GM23338 (cell line): ENCODE measurements at regions not wholly inside any gene's neighbourhood (a gene's known extent, or its start where the extent isn't known, plus 50 kb on each side); places are given as distances from the start of the nearest gene placed in this dataset.

Experiments used
- ATAC-seq: fragments of 200-7000 bp; cut with Tn5 transposase; 3 replicates; pipeline ENCODE4 v1.9.1; 2020
- DNase-seq: peaks from one replicate; pipeline ENCODE4 v3.0.0-alpha.2; 2015; ENCODE audit warnings: low spot score
- H2AFZ ChIP-seq: fragments of 200-600 bp; sonication (generic); 2 replicates; pipeline ENCODE4 v1.8.0; 2016; ENCODE audit warnings: antibody characterized with exemption, mild to moderate bottlenecking, moderate library complexity
- H3F3A ChIP-seq: fragments of 200-600 bp; sonication (generic); replicated peaks from 2 replicates; pipeline ENCODE4 v1.8.0; 2017; ENCODE audit warnings: antibody characterized with exemption, mixed run types, low read depth
- H3K27ac ChIP-seq: fragments of 200-600 bp; sonication (generic); 2 replicates; pipeline ENCODE4 v1.6.1; 2016; ENCODE audit warnings: low read depth
- H3K27me3 ChIP-seq: fragments of 200-600 bp; sonication (generic); 2 replicates; pipeline ENCODE4 v1.8.0; 2016; ENCODE audit warnings: mild to moderate bottlenecking, mixed run types, moderate library complexity; ENCODE audit not compliant: insufficient read depth
- H3K36me3 ChIP-seq: fragments of 200-600 bp; sonication (generic); 2 replicates; pipeline ENCODE4 v1.8.0; 2016; ENCODE audit warnings: mild to moderate bottlenecking; ENCODE audit not compliant: insufficient read depth
- H3K4me1 ChIP-seq: fragments of 200-600 bp; sonication (generic); 2 replicates; pipeline ENCODE4 v1.8.0; 2016; ENCODE audit warnings: mild to moderate bottlenecking, moderate library complexity; ENCODE audit not compliant: insufficient read depth
- H3K4me2 ChIP-seq: fragments of 200-600 bp; sonication (generic); 2 replicates; pipeline ENCODE4 v1.7.1; 2017; ENCODE audit warnings: mixed run types
- H3K4me3 ChIP-seq: fragments of 200-600 bp; sonication (generic); 2 replicates; pipeline ENCODE4 v1.6.1; 2016; ENCODE audit warnings: mixed run types
- H3K79me2 ChIP-seq: fragments of 200-600 bp; sonication (generic); replicated peaks from 2 replicates; pipeline ENCODE4 v1.8.0; 2017; ENCODE audit warnings: mild to moderate bottlenecking; ENCODE audit not compliant: insufficient read depth
- H3K9me2 ChIP-seq: fragments of 200-600 bp; sonication (generic); 2 replicates; pipeline ENCODE4 v1.8.0; 2017; ENCODE audit not compliant: insufficient read depth
- H4K20me1 ChIP-seq: fragments of 200-600 bp; sonication (generic); replicated peaks from 2 replicates; pipeline ENCODE4 v1.8.0; 2017; ENCODE audit warnings: mild to moderate bottlenecking; ENCODE audit not compliant: insufficient read depth
- H3K27ac Mint-ChIP-seq: 2 replicates; pipeline ENCODE4 v1.8.0; 2020; ENCODE audit warnings: inconsistent platforms, mild to moderate bottlenecking, moderate library complexity, mixed read lengths
- H3K27me3 Mint-ChIP-seq: 3 replicates; pipeline ENCODE4 v1.8.0; 2022; ENCODE audit warnings: low read depth, mild to moderate bottlenecking, moderate library complexity, mixed read lengths, inconsistent platforms; ENCODE audit not compliant: insufficient read depth, poor library complexity
- H3K36me3 Mint-ChIP-seq: 3 replicates; pipeline ENCODE4 v1.8.0; 2021; ENCODE audit warnings: low read depth, mild to moderate bottlenecking, inconsistent platforms, moderate library complexity, mixed read lengths
- H3K4me1 Mint-ChIP-seq: 3 replicates; pipeline ENCODE4 v1.8.0; 2020; ENCODE audit warnings: mild to moderate bottlenecking, inconsistent platforms, mixed read lengths
- H3K4me3 Mint-ChIP-seq: 3 replicates; pipeline ENCODE4 v1.8.0; 2021; ENCODE audit warnings: moderate library complexity, mild to moderate bottlenecking, inconsistent platforms, mixed read lengths
- H3K9me3 Mint-ChIP-seq: 3 replicates; pipeline ENCODE4 v1.8.0; 2020; ENCODE audit warnings: moderate library complexity, mild to moderate bottlenecking, inconsistent platforms, mixed read lengths
- CREB1 ChIP-seq: fragments of 250-450 bp; sonication (Bioruptor Pico); IDR thresholded peaks from 2 replicates; pipeline ENCODE4 v1.5.0; 2020; ENCODE audit warnings: low read depth, mild to moderate bottlenecking, moderate library complexity
- EZH2 ChIP-seq: fragments of 200-600 bp; sonication (generic); IDR thresholded peaks from one replicate; pipeline ENCODE4 v1.8.0; 2017; ENCODE audit warnings: antibody characterized with exemption, mild to moderate bottlenecking, low read depth; ENCODE audit not compliant: unreplicated experiment
- EZH2phosphoT487 ChIP-seq: fragments of 200-600 bp; sonication (generic); IDR thresholded peaks from one replicate; pipeline ENCODE4 v1.8.1; 2018; ENCODE audit warnings: antibody characterized with exemption; ENCODE audit not compliant: unreplicated experiment
- JUNB ChIP-seq: IDR thresholded peaks from one replicate; pipeline ENCODE4 v1.6.1; 2016; ENCODE audit warnings: antibody characterized with exemption; ENCODE audit not compliant: unreplicated experiment
- NANOG ChIP-seq: IDR thresholded peaks from 2 replicates; pipeline ENCODE4 v1.6.1; 2016; ENCODE audit warnings: antibody characterized with exemption, borderline replicate concordance
- POLR2AphosphoS5 ChIP-seq: IDR thresholded peaks from 2 replicates; pipeline ENCODE4 v1.6.1; 2016; ENCODE audit warnings: antibody characterized with exemption, low read depth
- STAT1 ChIP-seq: IDR thresholded peaks from one replicate; pipeline ENCODE4 v1.6.1; 2016; ENCODE audit warnings: antibody characterized with exemption; ENCODE audit not compliant: unreplicated experiment
- ZNF114 ChIP-seq: fragments of 250-450 bp; sonication (Bioruptor Pico); IDR thresholded peaks from 2 replicates; pipeline ENCODE4 v1.5.0; 2020; ENCODE audit warnings: mild to moderate bottlenecking, moderate library complexity
- ZNF331 ChIP-seq: fragments of 250-450 bp; sonication (Bioruptor Pico); IDR thresholded peaks from 2 replicates; pipeline ENCODE4 v1.5.0; 2020; ENCODE audit warnings: low read depth, mild to moderate bottlenecking, moderate library complexity
- TF ChIP-seq, protein P1 (sequence below): IDR thresholded peaks from 2 replicates; pipeline ENCODE4 v1.6.1; 2016; ENCODE audit warnings: antibody characterized with exemption
- TF ChIP-seq, protein P2 (sequence below), 2 experiments: fragments of 200-600 bp in 1 of 2; sonication (generic) in 1 of 2; conservative IDR thresholded peaks; 2 replicates each; pipeline versions ENCODE4 v1.5.1 to v1.6.1; 2016 to 2017; ENCODE audit warnings: antibody characterized with exemption in 2 of 2, low read depth in 2 of 2, mild to moderate bottlenecking in 2 of 2, moderate library complexity in 1 of 2
- TF ChIP-seq, protein P3 (sequence below): IDR thresholded peaks from one replicate; pipeline ENCODE4 v1.6.1; 2018; ENCODE audit warnings: antibody characterized with exemption; ENCODE audit not compliant: unreplicated experiment
- TF ChIP-seq, protein P4 (sequence below): fragments of 250-450 bp; sonication (Bioruptor Pico); IDR thresholded peaks from 2 replicates; pipeline ENCODE4 v1.5.0; 2020; ENCODE audit warnings: mild to moderate bottlenecking, moderate library complexity

DNA sequence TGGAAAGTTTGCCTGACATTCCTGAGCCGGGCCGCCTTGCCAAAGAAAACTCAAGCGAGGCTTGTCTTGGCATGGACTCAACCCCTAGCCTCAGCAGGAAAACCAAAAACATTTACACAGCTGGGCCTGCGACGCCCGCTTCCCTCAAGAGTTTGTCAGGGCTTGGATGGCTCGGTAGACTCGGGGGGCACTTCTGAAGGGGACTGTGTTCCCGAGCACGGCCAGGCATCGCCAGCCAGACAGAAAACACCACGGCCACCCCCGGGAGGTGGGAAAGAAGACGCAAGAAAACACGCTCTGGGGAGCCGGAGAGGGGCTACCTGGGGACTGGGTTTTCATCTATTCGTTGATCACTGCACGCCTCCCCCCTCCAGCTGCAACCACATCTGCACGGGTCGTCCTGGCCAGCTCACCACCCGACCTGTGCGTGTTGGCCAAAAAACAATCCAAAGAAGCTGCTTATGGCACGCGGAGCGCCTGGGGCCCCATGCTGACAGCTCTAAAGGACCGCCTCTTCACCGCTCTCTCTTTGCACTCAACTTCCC is 380.7 kb downstream of the MN1 start:
- Mint-ChIP-seq H3K27me3 (peaks cover 17% of the 10 kb centered on the region), H3K4me3 (no peak overlapping the region), H3K4me1 (peaks cover 23% of the 10 kb centered on the region), H3K9me3 (peaks cover 3% of the 10 kb centered on the region; the same call in 2 of the 3 replicates), H3K36me3 (no peaks in the 10 kb centered on the region), H3K27ac (no peak overlapping the region)
- ATAC-seq (no peak), DNase-seq (no peak)
- TF ChIP-seq, protein P1, sequence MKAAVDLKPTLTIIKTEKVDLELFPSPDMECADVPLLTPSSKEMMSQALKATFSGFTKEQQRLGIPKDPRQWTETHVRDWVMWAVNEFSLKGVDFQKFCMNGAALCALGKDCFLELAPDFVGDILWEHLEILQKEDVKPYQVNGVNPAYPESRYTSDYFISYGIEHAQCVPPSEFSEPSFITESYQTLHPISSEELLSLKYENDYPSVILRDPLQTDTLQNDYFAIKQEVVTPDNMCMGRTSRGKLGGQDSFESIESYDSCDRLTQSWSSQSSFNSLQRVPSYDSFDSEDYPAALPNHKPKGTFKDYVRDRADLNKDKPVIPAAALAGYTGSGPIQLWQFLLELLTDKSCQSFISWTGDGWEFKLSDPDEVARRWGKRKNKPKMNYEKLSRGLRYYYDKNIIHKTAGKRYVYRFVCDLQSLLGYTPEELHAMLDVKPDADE = no peak
- no peak for TF ChIP-seq ZNF114 (CRISPR knock-in tag)
- no peak for TF ChIP-seq JUNB
- no peak for TF ChIP-seq POLR2AphosphoS5
- no peak for TF ChIP-seq ZNF331
- no peak for TF ChIP-seq NANOG
- TF ChIP-seq, protein P2, sequence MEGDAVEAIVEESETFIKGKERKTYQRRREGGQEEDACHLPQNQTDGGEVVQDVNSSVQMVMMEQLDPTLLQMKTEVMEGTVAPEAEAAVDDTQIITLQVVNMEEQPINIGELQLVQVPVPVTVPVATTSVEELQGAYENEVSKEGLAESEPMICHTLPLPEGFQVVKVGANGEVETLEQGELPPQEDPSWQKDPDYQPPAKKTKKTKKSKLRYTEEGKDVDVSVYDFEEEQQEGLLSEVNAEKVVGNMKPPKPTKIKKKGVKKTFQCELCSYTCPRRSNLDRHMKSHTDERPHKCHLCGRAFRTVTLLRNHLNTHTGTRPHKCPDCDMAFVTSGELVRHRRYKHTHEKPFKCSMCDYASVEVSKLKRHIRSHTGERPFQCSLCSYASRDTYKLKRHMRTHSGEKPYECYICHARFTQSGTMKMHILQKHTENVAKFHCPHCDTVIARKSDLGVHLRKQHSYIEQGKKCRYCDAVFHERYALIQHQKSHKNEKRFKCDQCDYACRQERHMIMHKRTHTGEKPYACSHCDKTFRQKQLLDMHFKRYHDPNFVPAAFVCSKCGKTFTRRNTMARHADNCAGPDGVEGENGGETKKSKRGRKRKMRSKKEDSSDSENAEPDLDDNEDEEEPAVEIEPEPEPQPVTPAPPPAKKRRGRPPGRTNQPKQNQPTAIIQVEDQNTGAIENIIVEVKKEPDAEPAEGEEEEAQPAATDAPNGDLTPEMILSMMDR (conservative IDR thresholded peaks at IDR 0.05; ENCODE audit: low read depth in 2 of 2) = no peak
- TF ChIP-seq, protein P3, sequence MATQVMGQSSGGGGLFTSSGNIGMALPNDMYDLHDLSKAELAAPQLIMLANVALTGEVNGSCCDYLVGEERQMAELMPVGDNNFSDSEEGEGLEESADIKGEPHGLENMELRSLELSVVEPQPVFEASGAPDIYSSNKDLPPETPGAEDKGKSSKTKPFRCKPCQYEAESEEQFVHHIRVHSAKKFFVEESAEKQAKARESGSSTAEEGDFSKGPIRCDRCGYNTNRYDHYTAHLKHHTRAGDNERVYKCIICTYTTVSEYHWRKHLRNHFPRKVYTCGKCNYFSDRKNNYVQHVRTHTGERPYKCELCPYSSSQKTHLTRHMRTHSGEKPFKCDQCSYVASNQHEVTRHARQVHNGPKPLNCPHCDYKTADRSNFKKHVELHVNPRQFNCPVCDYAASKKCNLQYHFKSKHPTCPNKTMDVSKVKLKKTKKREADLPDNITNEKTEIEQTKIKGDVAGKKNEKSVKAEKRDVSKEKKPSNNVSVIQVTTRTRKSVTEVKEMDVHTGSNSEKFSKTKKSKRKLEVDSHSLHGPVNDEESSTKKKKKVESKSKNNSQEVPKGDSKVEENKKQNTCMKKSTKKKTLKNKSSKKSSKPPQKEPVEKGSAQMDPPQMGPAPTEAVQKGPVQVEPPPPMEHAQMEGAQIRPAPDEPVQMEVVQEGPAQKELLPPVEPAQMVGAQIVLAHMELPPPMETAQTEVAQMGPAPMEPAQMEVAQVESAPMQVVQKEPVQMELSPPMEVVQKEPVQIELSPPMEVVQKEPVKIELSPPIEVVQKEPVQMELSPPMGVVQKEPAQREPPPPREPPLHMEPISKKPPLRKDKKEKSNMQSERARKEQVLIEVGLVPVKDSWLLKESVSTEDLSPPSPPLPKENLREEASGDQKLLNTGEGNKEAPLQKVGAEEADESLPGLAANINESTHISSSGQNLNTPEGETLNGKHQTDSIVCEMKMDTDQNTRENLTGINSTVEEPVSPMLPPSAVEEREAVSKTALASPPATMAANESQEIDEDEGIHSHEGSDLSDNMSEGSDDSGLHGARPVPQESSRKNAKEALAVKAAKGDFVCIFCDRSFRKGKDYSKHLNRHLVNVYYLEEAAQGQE = no peak
- TF ChIP-seq, protein P4, sequence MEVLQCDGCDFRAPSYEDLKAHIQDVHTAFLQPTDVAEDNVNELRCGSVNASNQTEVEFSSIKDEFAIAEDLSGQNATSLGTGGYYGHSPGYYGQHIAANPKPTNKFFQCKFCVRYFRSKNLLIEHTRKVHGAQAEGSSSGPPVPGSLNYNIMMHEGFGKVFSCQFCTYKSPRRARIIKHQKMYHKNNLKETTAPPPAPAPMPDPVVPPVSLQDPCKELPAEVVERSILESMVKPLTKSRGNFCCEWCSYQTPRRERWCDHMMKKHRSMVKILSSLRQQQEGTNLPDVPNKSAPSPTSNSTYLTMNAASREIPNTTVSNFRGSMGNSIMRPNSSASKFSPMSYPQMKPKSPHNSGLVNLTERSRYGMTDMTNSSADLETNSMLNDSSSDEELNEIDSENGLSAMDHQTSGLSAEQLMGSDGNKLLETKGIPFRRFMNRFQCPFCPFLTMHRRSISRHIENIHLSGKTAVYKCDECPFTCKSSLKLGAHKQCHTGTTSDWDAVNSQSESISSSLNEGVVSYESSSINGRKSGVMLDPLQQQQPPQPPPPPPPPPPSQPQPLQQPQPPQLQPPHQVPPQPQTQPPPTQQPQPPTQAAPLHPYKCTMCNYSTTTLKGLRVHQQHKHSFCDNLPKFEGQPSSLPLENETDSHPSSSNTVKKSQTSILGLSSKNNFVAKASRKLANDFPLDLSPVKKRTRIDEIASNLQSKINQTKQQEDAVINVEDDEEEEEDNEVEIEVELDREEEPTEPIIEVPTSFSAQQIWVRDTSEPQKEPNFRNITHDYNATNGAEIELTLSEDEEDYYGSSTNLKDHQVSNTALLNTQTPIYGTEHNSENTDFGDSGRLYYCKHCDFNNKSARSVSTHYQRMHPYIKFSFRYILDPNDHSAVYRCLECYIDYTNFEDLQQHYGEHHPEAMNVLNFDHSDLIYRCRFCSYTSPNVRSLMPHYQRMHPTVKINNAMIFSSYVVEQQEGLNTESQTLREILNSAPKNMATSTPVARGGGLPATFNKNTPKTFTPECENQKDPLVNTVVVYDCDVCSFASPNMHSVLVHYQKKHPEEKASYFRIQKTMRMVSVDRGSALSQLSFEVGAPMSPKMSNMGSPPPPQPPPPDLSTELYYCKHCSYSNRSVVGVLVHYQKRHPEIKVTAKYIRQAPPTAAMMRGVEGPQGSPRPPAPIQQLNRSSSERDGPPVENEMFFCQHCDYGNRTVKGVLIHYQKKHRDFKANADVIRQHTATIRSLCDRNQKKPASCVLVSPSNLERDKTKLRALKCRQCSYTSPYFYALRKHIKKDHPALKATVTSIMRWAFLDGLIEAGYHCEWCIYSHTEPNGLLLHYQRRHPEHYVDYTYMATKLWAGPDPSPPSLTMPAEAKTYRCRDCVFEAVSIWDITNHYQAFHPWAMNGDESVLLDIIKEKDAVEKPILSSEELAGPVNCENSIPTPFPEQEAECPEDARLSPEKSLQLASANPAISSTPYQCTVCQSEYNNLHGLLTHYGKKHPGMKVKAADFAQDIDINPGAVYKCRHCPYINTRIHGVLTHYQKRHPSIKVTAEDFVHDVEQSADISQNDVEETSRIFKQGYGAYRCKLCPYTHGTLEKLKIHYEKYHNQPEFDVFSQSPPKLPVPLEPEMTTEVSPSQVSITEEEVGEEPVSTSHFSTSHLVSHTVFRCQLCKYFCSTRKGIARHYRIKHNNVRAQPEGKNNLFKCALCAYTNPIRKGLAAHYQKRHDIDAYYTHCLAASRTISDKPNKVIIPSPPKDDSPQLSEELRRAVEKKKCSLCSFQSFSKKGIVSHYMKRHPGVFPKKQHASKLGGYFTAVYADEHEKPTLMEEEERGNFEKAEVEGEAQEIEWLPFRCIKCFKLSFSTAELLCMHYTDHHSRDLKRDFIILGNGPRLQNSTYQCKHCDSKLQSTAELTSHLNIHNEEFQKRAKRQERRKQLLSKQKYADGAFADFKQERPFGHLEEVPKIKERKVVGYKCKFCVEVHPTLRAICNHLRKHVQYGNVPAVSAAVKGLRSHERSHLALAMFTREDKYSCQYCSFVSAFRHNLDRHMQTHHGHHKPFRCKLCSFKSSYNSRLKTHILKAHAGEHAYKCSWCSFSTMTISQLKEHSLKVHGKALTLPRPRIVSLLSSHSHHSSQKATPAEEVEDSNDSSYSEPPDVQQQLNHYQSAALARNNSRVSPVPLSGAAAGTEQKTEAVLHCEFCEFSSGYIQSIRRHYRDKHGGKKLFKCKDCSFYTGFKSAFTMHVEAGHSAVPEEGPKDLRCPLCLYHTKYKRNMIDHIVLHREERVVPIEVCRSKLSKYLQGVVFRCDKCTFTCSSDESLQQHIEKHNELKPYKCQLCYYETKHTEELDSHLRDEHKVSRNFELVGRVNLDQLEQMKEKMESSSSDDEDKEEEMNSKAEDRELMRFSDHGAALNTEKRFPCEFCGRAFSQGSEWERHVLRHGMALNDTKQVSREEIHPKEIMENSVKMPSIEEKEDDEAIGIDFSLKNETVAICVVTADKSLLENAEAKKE (CRISPR knock-in tag) = no peak
- TF ChIP-seq STAT1 = no peak
- no peak for TF ChIP-seq EZH2phosphoT487
- no peak for TF ChIP-seq CREB1 (CRISPR knock-in tag)
- no peak for TF ChIP-seq EZH2
- Histone ChIP-seq H3K79me2 (no peaks in the 10 kb centered on the region), H3K27me3 (no peaks in the 10 kb centered on the region), H3K27ac (no peak overlapping the region), H3F3A (no peaks in the 10 kb centered on the region), H3K4me2 (no peak overlapping the region), H3K36me3 (no peaks in the 10 kb centered on the region), H3K9me2 (no peaks in the 10 kb centered on the region), H4K20me1 (no peaks in the 10 kb centered on the region), H3K4me3 (no peak overlapping the region), H2AFZ (peak overlapping the region; percentile 80), H3K4me1 (peaks cover 6% of the 10 kb centered on the region; the same call in 1 of the 2 replicates)
